H1 (cell line): ENCODE measurements at regions not wholly inside any gene's neighbourhood (a gene's known extent, or its start where the extent isn't known, plus 50 kb on each side); places are given as distances from the start of the nearest gene placed in this dataset.

Experiments used
- CTCF ChIA-PET: fragments of 300-600 bp; sonication (Branson Sonifier 250); formaldehyde crosslinking; loops from one replicate; lab custom pipeline; 2021; ENCODE audit not compliant: partially characterized antibody; lab: Charles Lee
- POLR2A ChIA-PET: fragments of 300-600 bp; sonication (Branson Sonifier 250); formaldehyde crosslinking; loops from one replicate; lab custom pipeline; 2021; ENCODE audit warnings: inconsistent platforms; ENCODE audit not compliant: partially characterized antibody; lab: Charles Lee
- DNase-seq, 2 experiments: peaks; one replicate each; pipeline versions ENCODE4 v3.0.0 to v3.0.0-alpha.2; 2010 to 2022; ENCODE audit warnings: low spot score in 2 of 2, low read depth in 1 of 2, mixed read lengths in 1 of 2
- FAIRE-seq: peaks from 2 replicates; lab custom pipeline; 2011; peaks lifted over from hg19 to GRCh38; lab: Jason Lieb, UNC
- H2AFZ ChIP-seq: 2 replicates; pipeline ENCODE4 v1.8.1; 2012; ENCODE audit warnings: low read length, inconsistent platforms
- H2AK5ac ChIP-seq: 2 replicates; pipeline ENCODE4 v1.6.1; 2013; ENCODE audit warnings: low read depth, low read length
- H2BK120ac ChIP-seq: replicated peaks from 2 replicates; pipeline ENCODE3; 2013; ENCODE audit warnings: low read depth, low read length, inconsistent platforms
- H2BK12ac ChIP-seq: 2 replicates; pipeline ENCODE4 v1.6.1; 2013; ENCODE audit warnings: low read depth, low read length
- H2BK15ac ChIP-seq: 2 replicates; pipeline ENCODE4 v1.6.1; 2013; ENCODE audit warnings: low read length
- H2BK20ac ChIP-seq: 2 replicates; pipeline ENCODE4 v1.6.1; 2013; ENCODE audit warnings: low read length
- H2BK5ac ChIP-seq: 2 replicates; pipeline ENCODE4 v1.6.1; 2013; ENCODE audit warnings: low read depth, low read length
- H3K14ac ChIP-seq: 2 replicates; pipeline ENCODE4 v1.6.1; 2013; ENCODE audit warnings: inconsistent platforms; ENCODE audit not compliant: insufficient read length
- H3K18ac ChIP-seq: 2 replicates; pipeline ENCODE4 v1.6.1; 2013; ENCODE audit warnings: low read length; ENCODE audit errors: extremely low read depth
- H3K23ac ChIP-seq: 2 replicates; pipeline ENCODE4 v1.6.1; 2013; ENCODE audit warnings: inconsistent platforms; ENCODE audit not compliant: insufficient read length
- H3K23me2 ChIP-seq: 2 replicates; pipeline ENCODE4 v1.6.1; 2013; ENCODE audit warnings: low read depth, low read length
- H3K27ac ChIP-seq: 2 replicates; pipeline ENCODE4 v1.6.1; 2011; ENCODE audit warnings: low read depth, low read length, inconsistent platforms
- H3K27me3 ChIP-seq, 4 experiments: replicated peaks in 1 of 4; 1 replicate in 1 of 4; 2 replicates in 3 of 4; pipeline versions ENCODE4 v1.6.1 to v1.8.1; 2011 to 2013; ENCODE audit warnings: low read length in 3 of 4, mild to moderate bottlenecking in 3 of 4, inconsistent platforms in 2 of 4, mixed read lengths in 2 of 4, moderate library complexity in 1 of 4; ENCODE audit not compliant: control insufficient read depth in 3 of 4, insufficient read depth in 3 of 4; ENCODE audit errors: extremely low read depth in 1 of 4
- H3K36me3 ChIP-seq, 4 experiments: 2 replicates each; pipeline versions ENCODE4 v1.6.1 to v1.8.1; 2011 to 2013; ENCODE audit warnings: mild to moderate bottlenecking in 4 of 4, low read length in 3 of 4, moderate library complexity in 2 of 4, control low read depth in 1 of 4, inconsistent platforms in 1 of 4; ENCODE audit not compliant: insufficient read depth in 4 of 4, control insufficient read depth in 2 of 4
- H3K4ac ChIP-seq: replicated peaks from 2 replicates; pipeline ENCODE3; 2013; ENCODE audit warnings: low read length, low read depth, mixed read lengths, inconsistent platforms; ENCODE audit not compliant: insufficient read length
- H3K4me1 ChIP-seq, 4 experiments: replicated peaks in 1 of 4; 1 replicate in 1 of 4; 2 replicates in 3 of 4; pipeline versions ENCODE4 v1.6.1 to v1.8.1; 2011 to 2013; ENCODE audit warnings: low read length in 3 of 4, inconsistent platforms in 2 of 4, mixed read lengths in 1 of 4; ENCODE audit not compliant: insufficient read depth in 4 of 4, control insufficient read depth in 3 of 4
- H3K4me2 ChIP-seq, 2 experiments: 2 replicates each; pipeline versions ENCODE4 v1.6.1 to v1.8.1; 2011 to 2013; ENCODE audit warnings: low read depth in 2 of 2, low read length in 2 of 2, control low read depth in 1 of 2, inconsistent platforms in 1 of 2, mild to moderate bottlenecking in 1 of 2; ENCODE audit not compliant: insufficient read depth in 1 of 2
- H3K4me3 ChIP-seq, 4 experiments: fragments of 200-600, 300-600 bp in 1 of 4; sonication (generic), shearing (Covaris generic), sonication (Bioruptor Twin) in 1 of 4; 2 replicates each; pipeline versions ENCODE4 v1.5.1 to v1.8.1; 2011 to 2016; ENCODE audit warnings: low read length in 4 of 4, low read depth in 3 of 4, control low read depth in 2 of 4, inconsistent platforms in 2 of 4, mild to moderate bottlenecking in 2 of 4, mixed read lengths in 1 of 4, moderate library complexity in 1 of 4; ENCODE audit not compliant: insufficient read depth in 2 of 4; ENCODE audit errors: extremely low read depth in 1 of 4
- H3K56ac ChIP-seq: replicated peaks from 2 replicates; pipeline ENCODE3; 2013; ENCODE audit warnings: low read depth, mild to moderate bottlenecking, mixed read lengths, low read length, inconsistent platforms; ENCODE audit not compliant: insufficient read length
- H3K79me1 ChIP-seq: 2 replicates; pipeline ENCODE4 v1.6.1; 2013; ENCODE audit warnings: low read depth, low read length, control low read depth
- H3K79me2 ChIP-seq, 2 experiments: 2 replicates each; pipeline versions ENCODE4 v1.6.1 to v1.8.1; 2012 to 2013; ENCODE audit warnings: low read length in 2 of 2, mild to moderate bottlenecking in 2 of 2, inconsistent platforms in 1 of 2; ENCODE audit not compliant: insufficient read depth in 2 of 2, control insufficient read depth in 1 of 2
- H3K9ac ChIP-seq, 4 experiments: replicated peaks in 1 of 4; 1 replicate in 1 of 4; 2 replicates in 3 of 4; pipeline versions ENCODE4 v1.6.1 to v1.8.1; 2011 to 2013; ENCODE audit warnings: low read depth in 3 of 4, low read length in 3 of 4, control low read depth in 2 of 4, mild to moderate bottlenecking in 2 of 4, moderate library complexity in 2 of 4, inconsistent platforms in 1 of 4; ENCODE audit errors: extremely low read depth in 1 of 4
- H3K9me3 ChIP-seq, 2 experiments: 2 replicates each; pipeline versions ENCODE4 v1.6.1 to v1.8.1; 2012 to 2013; ENCODE audit warnings: mild to moderate bottlenecking in 2 of 2, moderate library complexity in 2 of 2, control low read depth in 1 of 2, inconsistent platforms in 1 of 2, low read depth in 1 of 2, low read length in 1 of 2, mixed read lengths in 1 of 2; ENCODE audit not compliant: insufficient read depth in 2 of 2
- H4K20me1 ChIP-seq, 2 experiments: replicated peaks in 1 of 2; 2 replicates each; pipeline versions ENCODE3 to v1.8.1; 2011 to 2013; ENCODE audit warnings: inconsistent platforms in 2 of 2, low read length in 2 of 2, mild to moderate bottlenecking in 1 of 2; ENCODE audit not compliant: insufficient read depth in 2 of 2, control insufficient read depth in 1 of 2
- H4K5ac ChIP-seq: 2 replicates; pipeline ENCODE4 v1.6.1; 2013; ENCODE audit warnings: low read length, low read depth, mixed read lengths, inconsistent platforms; ENCODE audit not compliant: insufficient read length
- H4K8ac ChIP-seq: 2 replicates; pipeline ENCODE4 v1.8.0; 2013; ENCODE audit warnings: mild to moderate bottlenecking, moderate library complexity, low read length, inconsistent platforms; ENCODE audit not compliant: insufficient read depth; ENCODE audit errors: extremely low read depth
- H4K91ac ChIP-seq: replicated peaks from 2 replicates; pipeline ENCODE3; 2013; ENCODE audit warnings: low read length, mixed read lengths, inconsistent platforms; ENCODE audit not compliant: insufficient read length
- CHD1 ChIP-seq: IDR thresholded peaks from 2 replicates; pipeline ENCODE4 v1.6.1; 2012; ENCODE audit warnings: low read depth, low read length, improper control_type of control experiment
- GABPA ChIP-seq: IDR thresholded peaks from 2 replicates; pipeline ENCODE4 v1.6.1; 2011; ENCODE audit warnings: mild to moderate bottlenecking, low read length, moderate library complexity, borderline replicate concordance; ENCODE audit not compliant: insufficient read depth
- RAD21 ChIP-seq, 2 experiments: IDR thresholded peaks in 1 of 2; conservative IDR thresholded peaks in 1 of 2; 2 replicates each; pipeline ENCODE4 v1.6.1; 2011; ENCODE audit warnings: low read depth in 2 of 2, low read length in 2 of 2, improper control_type of control experiment in 1 of 2, inconsistent platforms in 1 of 2, mild to moderate bottlenecking in 1 of 2, moderate library complexity in 1 of 2
- WGBS, 2 experiments: shearing (Covaris generic) in 1 of 2; methylation state at CpG; one replicate each; pipeline versions ENCODE4 v1.1.6 to v1.1.7; 2013 to 2015; ENCODE audit warnings: low lambda C conversion rate in 2 of 2, mixed read lengths in 2 of 2, inconsistent platforms in 1 of 2, low coverage in 1 of 2, missing lambda C conversion rate in 1 of 2; ENCODE audit not compliant: insufficient replicate concordance in 2 of 2, insufficient coverage in 1 of 2, insufficient read length in 1 of 2; ENCODE audit errors: extremely low coverage in 1 of 2, missing lambda C conversion rate in 1 of 2; 5-methylcytosine and 5-hydroxymethylcytosine counted together
- TF ChIP-seq, protein P1 (sequence below), 3 experiments: IDR thresholded peaks; 1 replicate in 2 of 3; 2 replicates in 1 of 3; pipeline versions ENCODE4 v1.5.1 to v1.6.1; 2011; ENCODE audit warnings: low read length in 3 of 3, mild to moderate bottlenecking in 3 of 3, inconsistent platforms in 2 of 3, low read depth in 1 of 3, moderate library complexity in 1 of 3; ENCODE audit not compliant: insufficient read depth in 1 of 3; ENCODE audit errors: control extremely low read depth in 1 of 3

DNA sequence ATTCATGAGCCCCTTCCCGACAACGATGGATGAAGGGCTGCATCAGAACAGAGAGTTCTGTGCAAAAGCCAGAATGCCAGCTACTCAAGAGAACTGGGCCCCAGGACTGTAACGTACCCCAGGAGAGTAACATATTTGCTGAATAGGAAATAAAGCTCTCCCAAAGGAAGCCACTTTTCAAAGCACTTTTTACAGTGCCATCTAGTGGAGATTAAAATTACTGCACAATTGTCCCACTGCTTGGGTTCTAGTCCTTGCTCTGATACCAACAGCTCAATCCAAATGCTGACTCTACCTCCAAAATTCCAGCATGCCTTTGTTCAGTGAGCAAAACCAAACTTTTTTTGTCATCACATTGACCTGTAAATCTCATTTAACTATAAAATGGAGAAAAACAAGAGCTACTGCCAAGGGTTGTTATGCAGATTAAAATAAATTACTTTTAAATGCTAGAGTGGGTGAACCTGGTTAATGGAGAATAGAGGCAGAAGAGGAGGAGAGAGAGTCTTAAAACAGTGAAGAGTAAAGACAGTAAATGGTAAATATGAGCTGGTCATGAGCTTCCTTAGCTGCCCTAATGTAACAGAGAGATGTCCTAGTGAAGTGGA is 87.6 kb upstream of the FSHB start:
- Histone ChIP-seq H2BK20ac (no peak overlapping the region), H2BK12ac (no peak overlapping the region), H3K79me2 (no peaks in the 10 kb centered on the region)
- TF ChIP-seq, protein P1, sequence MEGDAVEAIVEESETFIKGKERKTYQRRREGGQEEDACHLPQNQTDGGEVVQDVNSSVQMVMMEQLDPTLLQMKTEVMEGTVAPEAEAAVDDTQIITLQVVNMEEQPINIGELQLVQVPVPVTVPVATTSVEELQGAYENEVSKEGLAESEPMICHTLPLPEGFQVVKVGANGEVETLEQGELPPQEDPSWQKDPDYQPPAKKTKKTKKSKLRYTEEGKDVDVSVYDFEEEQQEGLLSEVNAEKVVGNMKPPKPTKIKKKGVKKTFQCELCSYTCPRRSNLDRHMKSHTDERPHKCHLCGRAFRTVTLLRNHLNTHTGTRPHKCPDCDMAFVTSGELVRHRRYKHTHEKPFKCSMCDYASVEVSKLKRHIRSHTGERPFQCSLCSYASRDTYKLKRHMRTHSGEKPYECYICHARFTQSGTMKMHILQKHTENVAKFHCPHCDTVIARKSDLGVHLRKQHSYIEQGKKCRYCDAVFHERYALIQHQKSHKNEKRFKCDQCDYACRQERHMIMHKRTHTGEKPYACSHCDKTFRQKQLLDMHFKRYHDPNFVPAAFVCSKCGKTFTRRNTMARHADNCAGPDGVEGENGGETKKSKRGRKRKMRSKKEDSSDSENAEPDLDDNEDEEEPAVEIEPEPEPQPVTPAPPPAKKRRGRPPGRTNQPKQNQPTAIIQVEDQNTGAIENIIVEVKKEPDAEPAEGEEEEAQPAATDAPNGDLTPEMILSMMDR (IDR thresholded peaks at IDR 0.05; ENCODE audit: control extremely low read depth in 1 of 3, insufficient read depth in 1 of 3, low read depth in 1 of 3, low read length in 3 of 3) = peak in 2 of 3 experiments; percentile 50 to 74; a peak in 3 of 4 replicates
- TF ChIP-seq CHD1 (no peak), GABPA (no peak), RAD21 (IDR thresholded peaks at IDR 0.05 in 1 of 2, conservative IDR thresholded peaks at IDR 0.05 in 1 of 2; ENCODE audit: low read depth in 2 of 2, low read length in 2 of 2) (peak; percentile 68 to 70)
- TF ChIP-seq, all 59 proteins: peak for 2
- no peak overlapping the region for H3K23ac ChIP-seq
- DNase-seq (no peak), FAIRE-seq (peak; percentile 84)
- H3K27ac ChIP-seq = no peak overlapping the region
- no peak overlapping the region for H4K91ac ChIP-seq
- WGBS, 2 experiments = 53% methylated on average over 3 of the region's 3 CpGs; no CpG with 5 or more reads in 1 of the 2 experiments
- no peaks in the 10 kb centered on the region for H3K23me2 ChIP-seq
- no peak overlapping the region for H3K14ac ChIP-seq
- H3K79me1 ChIP-seq = no peaks in the 10 kb centered on the region
- no peak overlapping the region for H3K4me2 ChIP-seq
- H2AK5ac ChIP-seq = no peak overlapping the region
- no peak overlapping the region for H3K4ac ChIP-seq
- no peak overlapping the region for H4K5ac ChIP-seq
- no peak overlapping the region for H3K4me3 ChIP-seq
- ChIA-PET POLR2A (no interaction called here), CTCF (interaction anchor here (0.6 to 6.7 kb wide), 64 partner anchors 8 to 804 kb away, joined by 3 to 201 read pairs (median 4); no protein-coding TSS in a partner anchor)
- H3K27me3 ChIP-seq = no peaks in the 10 kb centered on the region; a peak in 1 of 7 replicates
- no peaks in the 10 kb centered on the region for H4K20me1 ChIP-seq
- H2BK5ac ChIP-seq = no peak overlapping the region
- H4K8ac ChIP-seq = no peak overlapping the region
- no peak overlapping the region for H2AFZ ChIP-seq
- no peak overlapping the region for H3K9ac ChIP-seq
- no peaks in the 10 kb centered on the region for H3K36me3 ChIP-seq
- H3K56ac ChIP-seq = no peak overlapping the region
- H3K9me3 ChIP-seq = no peaks in the 10 kb centered on the region
- no peak overlapping the region for H2BK15ac ChIP-seq
- H3K18ac ChIP-seq = no peak overlapping the region
- no peaks in the 10 kb centered on the region for H3K4me1 ChIP-seq
- no peak overlapping the region for H2BK120ac ChIP-seq
